A204.1 (cell line): ENCODE measurements at regions not wholly inside any gene's neighbourhood (a gene's known extent, or its start where the extent isn't known, plus 50 kb on each side); places are given as distances from the start of the nearest gene placed in this dataset.

ENCODE experiments used
- FAIRE-seq: peaks from 2 replicates; lab custom pipeline; 2012; peaks lifted over from hg19 to GRCh38; lab: Jason Lieb, UNC

DNA sequence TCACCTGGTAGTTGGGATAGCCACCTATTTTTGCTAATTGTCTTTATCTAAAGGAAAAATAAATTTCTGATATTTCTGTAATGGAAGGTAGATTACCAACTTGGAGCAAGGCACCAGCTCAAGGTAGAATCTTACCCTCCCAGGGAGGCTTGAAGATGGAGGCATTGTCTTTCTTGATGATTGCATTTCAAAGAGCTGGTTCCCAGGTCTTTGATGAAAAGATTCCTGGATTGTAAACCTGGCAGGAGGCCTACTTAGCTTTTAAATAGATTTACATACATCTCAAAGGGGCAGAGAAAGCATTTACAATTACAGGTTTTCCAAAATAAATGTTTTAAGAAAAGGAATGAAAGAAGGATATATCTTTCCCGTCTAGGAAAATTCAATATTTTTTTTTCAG is 729.2 kb downstream of the LRFN5 start:
- FAIRE-seq: no peak

DNA sequence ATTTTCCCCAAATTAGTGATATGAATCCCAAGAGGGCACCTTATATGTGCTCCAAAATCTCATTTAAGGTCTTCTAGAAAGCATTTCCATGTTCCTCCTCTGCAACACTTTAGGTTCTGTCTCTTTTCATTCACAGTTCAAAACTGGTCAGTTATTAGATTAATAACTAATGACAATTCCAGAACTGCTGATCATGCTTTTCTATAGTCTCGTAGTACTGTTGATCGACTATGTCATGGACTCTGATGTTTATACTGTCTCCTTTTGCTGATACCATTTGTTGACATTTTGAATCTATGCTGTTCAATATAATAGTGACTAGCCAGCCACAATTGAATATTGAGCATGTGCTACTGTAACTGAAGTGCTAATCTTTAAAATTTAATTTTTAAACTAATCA is 728.3 kb downstream of the LRFN5 start:
- FAIRE-seq: no peak

DNA sequence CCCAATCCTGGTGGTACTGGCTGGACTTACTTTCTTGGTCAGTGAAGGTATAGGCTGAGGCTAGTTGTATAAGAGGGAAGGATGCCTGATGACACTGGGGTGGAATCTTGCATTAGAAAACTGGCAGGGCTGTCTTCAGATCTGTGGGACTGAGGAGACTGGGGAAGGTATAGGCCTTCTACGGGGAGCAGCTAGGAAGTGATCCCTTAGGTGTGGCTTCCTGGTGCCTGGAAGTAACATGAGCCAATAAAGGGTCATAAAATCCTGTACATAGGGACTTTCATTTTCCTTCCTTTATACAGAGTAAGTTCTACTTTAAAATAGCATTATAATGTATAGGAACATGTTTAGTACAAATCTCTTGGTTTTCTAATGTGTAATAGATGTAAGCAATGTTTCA is 716.8 kb downstream of the LRFN5 start:
- FAIRE-seq: no peak

DNA sequence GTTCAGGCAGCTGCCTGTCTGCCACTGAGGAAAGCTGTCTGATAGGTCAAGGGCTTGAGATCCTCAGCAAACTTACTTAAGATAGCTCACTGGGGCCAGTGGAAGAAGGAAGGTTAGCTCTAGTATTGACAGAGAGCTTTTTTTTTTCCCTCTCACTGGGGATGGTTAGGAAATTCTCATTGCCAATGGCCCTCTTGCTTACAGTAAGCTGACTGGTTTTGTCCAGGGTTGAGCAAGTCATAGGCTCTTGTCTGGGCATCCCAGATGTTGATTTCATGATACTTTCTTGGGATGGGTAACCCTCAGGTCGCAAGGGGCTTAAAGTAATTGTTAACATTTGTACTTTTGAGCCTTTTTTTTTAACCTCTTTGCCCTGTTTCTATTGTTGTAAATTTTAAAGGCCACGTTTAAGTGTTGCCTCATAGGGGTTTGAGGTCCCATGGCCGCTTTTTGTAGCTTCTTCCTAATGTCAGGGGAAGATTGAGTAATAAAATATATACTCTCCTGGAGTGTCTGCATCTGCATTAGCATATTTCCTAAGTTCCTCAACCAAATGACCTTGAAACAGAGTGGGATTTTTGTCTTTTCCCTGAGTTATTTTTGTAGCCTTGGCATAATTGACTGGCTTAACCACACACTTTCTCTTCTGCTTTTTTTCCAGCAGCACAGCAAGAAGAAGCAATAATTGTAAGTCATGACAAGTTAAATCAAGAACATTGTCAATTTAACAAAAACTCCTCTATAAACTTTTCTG is 716.0 kb downstream of the LRFN5 start:
- FAIRE-seq: no peak

DNA sequence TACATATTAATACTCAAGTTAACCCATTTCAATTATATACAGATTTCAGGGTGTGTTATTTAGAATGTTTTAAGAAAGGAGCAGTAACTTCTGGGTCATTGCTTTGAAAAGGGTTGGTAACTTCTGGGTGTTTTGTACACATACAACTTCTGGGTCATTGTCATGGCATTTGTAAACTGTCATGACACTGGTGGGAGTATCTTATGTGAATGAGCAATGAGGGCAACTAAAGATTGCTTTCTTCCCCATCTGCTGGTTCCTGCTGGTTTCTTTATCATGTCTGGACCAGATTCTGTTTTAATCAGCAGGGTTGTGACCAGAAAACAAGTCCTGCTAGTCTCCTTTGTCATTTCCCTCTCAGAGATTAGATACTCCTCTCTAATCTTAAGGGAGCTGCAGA is 713.3 kb downstream of the LRFN5 start:
- no peak for FAIRE-seq

DNA sequence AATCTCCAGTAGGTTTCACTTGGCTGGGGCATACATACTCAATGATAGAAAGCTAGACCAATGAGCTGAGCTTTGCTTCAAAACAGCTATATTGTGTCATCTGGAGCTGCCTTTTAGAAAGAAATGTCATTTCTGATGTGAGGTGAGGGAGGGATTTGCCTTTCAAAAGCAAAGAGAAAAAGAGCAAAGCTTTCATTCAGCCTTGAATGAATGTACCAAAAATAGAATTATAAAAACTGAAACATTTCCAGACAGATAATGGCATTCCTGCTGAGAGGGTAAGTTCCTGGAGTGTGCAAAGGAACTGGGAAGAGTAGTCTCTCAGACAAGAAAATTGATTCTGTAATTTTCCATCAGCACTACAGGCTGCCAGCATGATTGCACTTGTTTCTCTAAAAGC is 710.0 kb downstream of the LRFN5 start:
- FAIRE-seq: no peak

DNA sequence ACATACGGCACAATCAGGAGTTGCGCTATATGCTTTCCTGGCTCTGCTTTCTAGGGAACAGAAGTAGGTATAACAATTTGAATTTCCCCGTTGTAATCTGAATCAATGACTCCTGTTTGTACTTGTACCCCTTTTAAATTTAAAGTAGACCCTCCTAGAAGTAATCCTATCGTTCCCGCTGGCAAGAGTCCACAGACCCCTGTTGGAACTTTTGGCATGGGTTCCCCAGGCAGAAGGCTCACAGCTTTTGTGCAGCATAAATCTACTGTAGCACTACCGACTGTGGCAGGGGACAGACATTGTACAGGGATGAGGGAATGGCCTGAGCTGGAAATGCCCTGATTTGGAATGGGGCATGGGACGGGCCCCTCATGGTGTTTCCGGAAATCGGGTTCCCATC is 705.2 kb downstream of the LRFN5 start:
- no peak for FAIRE-seq

DNA sequence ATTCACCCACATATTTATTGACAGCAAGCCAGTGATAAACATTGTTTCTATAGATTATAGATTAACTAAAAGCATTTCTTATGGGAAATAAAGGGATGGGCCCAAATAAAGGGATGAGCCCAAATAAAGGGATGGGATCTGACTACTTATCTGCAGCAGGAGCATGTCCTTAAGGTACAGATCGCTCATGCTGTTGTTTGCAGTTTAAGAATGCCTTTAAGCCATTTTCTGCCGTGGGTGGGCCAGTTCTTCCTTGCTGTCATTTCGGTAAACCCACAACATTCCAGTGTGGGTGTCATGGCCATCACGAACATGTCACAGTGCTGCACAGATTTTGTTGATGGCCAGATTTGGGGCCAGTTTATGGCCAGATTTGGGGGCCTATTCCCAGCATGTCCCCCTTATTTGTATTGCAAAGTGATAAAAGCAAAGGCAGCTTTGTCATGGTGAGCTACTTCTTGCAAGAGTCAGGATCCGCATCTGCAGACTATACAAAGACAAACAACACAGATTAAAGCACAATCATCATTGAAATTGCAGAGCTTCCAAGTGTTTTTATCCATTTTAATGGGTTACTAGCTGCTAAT is 700.7 kb downstream of the LRFN5 start:
- FAIRE-seq: no peak

DNA sequence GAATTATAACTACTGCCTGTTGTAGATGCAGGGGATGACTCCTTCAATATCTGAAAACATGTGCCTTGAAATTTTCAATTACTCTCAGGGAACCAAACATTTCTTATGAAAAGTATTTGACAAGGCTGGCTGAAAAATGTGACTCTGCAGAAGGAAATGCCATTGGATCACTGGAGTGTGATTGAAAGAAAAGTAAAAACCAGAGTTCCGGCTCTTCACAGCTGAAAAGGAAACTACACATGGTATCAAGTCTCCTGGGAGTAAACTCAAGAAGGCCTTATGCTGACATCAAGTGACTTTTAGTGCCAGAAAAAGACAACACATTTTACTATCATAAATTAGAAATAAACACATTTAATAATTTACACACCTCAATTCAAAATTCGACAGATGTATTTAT is 693.0 kb downstream of the LRFN5 start:
- no peak for FAIRE-seq

DNA sequence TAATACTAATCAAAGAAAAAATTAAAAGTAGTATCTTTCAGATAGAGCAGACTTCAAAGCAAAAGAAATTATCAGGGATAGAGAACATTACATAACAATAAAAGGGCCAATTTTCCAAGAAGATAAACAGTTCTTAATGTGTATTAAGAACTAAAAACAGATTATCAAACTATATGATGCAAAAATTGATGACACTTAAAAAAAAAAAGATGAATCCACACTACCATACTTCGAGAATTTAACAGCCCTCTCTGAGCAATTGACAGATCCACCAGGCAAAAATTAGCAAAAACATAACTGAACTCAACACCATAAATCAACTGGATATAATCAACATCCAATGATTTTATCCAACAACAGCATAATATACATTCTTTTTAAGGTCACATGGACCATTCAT is 686.5 kb downstream of the LRFN5 start:
- FAIRE-seq: no peak

DNA sequence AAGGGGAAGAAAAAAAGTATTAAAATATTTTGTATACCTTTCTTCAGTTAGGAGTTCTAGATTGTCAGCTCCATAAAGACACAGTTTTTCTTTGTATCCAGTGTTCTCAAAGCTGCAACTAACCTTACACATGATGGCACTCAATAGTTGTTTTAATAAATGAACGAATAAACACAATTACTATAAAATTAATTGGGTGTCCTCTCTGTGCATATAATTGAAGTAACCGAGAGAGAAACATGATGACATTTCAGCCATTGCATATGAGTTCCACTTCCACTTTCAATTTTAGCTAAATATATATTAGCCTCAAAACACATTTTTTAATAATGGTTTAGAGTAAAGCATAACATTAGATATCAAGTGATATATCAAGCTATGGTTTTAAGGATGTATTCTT is 671.2 kb downstream of the LRFN5 start:
- peak; percentile 82 for FAIRE-seq

DNA sequence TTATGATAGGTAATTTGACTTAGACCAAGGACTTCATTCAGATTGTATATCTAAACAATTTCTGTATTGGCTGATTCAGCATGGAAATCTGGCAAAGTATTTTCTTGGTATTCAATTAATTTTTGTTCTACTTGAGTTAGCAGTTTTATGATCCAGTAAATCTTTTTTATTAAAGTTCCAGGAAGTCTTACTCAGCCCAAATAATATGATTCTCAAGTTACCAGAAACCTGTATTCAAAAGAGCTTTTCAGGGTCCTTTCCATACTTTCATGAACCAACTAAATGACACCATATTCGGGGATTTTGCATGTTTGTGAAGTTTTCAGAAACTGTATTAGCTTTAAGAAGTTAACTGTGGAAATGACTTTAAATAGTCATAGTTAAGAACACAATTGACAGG is 662.6 kb downstream of the LRFN5 start:
- no peak for FAIRE-seq

DNA sequence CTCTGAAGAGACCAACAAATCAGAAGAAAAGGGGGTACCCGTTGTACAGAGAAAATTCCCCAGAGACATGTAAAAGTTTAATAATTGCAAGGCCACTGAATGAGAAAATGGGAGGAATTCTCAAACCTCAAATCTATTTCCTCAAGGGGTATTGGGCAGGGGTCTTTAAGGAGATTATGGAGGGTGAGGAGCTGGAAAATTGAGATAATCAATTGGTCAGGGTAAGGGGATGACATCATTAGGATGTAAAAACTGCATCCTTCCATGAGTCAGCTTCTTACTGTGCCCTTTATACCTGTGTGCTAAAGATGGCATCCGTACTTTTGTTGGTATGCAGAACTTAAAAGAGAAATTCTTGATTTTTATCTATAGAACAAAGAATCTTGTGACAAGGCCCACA is 641.5 kb downstream of the LRFN5 start:
- no peak for FAIRE-seq

DNA sequence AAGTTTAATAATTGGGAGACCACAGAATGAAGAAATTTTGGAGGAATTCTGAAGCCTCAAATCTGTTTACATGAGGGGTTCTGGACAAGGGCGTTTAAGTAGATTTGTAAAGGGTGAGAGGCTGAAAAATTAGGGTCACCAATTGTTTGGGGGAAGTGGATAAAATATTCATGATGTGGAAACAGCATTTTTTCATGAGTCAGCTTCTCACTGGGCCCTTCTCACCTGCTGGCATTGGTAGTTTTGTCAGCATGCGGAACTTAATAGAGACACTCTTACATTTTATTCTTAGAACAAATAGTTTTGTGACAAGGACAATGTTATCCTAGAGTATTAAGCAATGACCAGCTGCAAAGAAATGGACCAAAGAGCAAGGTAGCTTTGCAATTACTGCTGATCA is 634.4 kb downstream of the LRFN5 start:
- no peak for FAIRE-seq

DNA sequence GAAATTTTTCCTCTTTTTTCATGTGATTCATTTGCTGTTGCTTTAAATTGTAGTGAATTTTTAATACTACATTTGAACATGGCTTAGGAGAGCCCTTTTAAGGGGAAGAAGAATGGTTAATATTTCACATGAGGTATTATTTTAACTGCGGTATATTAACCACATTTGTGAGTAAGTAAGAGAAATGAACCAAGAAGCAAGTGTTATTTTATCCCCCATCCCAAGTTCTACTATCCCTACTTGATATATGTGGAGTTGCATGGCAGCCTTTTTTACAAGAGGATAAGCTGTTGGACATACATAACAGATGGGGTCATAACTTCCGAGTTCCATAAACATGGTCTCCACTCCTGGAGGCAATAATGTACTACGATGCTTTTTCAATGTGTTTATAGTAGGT is 623.3 kb downstream of the LRFN5 start:
- FAIRE-seq: no peak

DNA sequence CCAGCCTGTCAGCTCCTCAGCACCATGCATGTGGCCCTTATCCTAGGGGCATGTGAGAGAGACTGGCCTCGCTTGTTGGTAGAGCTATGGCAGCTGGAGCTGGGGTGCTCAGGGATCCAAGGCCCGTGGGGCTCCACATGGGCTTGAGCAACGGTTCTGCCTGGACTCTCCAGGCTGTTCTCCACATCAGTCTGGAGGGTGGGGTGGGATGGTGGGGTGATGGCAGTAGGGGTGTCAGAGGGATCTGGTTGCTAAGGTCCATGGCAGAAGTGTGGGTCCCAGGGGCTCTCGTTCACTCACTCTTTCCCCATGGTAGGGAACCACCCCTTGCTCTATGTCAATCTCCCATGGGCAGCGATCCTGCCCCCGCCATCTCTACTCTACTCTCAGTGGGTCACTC is 622.6 kb downstream of the LRFN5 start:
- no peak for FAIRE-seq

DNA sequence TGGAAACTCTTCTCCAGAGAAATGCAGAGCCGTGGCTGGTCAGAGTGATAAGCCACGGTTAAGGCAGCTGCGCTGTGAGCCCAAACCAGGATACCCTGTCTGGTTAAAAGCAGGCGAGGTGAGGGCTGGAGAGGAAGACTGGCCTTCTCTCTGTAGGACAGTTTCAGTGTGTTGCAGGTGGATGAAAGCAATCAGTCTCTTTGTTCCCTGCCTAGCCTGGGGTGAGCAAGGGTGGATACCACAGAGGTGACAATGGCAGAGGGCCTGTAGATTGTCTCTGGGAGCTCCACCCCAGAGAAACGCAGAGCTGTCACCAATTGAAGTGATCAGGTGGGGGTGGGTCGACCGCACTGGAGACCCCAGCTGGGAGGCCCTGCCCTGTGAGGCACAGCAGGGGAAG is 621.9 kb downstream of the LRFN5 start:
- no peak for FAIRE-seq

DNA sequence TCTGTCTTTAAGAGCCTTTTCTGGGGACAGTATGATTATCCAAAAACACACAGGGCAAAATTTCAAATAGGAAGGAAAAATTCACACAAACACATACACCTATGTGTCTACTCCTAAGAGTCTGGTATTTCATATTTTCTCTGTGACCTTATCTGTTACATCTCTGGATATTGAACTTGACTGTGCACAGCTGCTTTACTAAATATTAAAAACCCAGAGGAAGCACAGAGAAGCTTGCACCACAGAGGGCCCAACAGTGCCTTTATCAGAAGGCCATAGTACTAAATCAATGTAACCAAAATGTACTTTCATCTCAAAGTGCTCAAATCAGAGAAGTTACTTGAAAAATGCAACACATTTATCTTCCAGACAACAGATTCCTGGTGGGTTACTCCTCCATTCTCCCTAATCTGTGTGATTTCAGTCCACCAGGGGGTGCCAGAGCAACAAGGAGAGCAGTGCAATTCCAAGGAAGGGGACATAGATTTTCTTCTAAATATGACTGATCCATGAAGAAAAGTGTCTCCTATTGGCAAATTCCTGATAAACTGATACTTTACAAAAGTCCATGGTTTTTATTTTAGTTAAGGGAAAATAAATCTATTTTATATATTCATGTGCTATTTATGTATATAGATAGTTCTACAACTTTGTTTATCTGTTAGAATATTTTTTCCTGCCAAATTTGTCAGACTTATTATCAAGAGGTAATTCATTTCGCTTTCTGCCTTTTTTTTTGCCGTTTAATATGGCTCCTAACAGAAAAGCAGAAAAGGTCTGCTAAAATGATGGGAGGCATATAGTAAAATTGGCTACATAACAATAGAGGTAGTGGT is 617.6 kb downstream of the LRFN5 start:
- FAIRE-seq: peak; percentile 86

DNA sequence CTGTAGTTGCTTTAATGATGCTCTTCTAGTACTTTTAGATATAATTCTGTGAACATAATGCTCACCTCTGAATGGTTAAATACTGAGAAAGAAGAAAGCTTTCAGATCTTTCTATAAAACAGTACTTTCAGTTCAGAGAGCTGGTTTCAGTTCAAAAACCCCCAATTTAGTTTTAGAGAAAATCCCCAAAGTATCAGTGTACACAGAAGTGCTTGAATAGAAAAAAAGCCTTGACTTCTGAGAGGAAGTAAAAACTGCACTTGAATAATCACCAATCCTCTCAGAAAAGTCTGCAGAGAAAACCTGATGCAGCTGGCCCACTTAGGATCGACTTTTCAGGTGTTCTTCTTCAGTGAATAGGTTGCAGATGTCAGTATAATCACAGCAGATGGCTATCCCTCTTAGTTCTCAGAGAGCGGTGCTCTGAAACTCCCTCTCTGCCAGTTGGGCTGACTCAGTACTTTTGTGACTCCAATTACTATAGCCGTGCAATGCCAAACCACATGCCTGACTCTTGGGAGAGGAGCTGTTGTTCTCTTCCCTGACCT is 616.3 kb downstream of the LRFN5 start:
- FAIRE-seq: no peak

DNA sequence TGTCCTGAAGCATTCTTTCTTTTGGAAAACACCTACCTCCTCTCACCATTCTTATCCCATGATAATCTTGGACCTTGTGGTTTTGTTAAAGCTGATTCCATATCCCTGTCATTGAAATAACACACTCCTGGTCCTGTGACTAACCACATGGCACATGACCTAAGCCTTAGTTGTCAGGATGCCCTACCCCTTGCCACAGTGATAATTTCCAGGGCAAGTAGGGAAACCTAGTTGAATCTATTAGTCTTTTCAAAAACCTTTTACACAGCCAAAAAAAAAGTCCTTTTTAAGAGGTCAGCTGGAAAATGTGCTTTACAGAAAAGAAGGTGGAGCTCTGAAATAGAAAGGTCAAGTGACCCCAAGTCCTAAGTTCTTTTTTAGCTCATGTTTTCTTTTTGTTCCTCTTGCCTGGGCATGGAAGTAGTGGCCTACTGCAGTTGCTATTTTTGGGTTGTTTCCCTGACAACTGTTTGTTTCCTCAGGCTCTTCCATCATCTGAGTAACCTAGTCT is 608.4 kb downstream of the LRFN5 start:
- FAIRE-seq: no peak

DNA sequence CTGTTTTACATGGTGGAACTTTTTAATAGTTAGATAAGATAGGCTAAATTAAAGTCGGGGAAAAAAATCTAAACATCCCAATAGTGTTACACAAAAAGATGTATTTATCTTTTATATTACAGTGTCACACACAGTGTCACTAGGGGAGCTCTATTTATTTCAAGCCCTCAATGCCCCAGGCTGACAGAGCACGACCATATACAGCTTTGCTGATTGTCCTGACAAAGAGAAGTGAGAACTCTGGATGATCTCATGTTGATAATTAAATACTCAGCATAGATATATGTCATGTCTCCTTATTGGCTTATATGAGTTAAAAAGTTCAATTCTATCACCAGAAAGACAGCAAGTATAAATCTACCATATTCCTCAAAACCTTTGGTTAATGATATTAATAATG is 594.3 kb downstream of the LRFN5 start:
- no peak for FAIRE-seq

DNA sequence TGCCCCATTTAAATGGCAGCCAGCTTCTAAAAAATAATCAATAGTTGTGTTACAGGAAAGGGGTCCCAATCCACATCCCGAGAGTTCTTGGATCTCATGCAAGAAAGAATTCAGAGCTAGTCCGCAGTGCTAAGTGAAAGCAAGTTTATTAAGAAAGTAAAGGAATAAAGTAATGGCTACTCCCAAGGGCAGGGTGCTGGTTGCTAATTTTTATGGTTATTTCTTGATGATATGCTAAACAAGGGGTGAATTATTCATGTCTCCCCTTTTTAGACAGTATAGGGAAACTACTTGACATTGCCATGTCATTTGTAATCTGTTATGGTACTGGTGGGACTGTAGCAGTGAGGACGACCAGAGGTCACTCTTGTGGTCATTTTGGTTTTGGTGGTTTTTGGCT is 591.3 kb downstream of the LRFN5 start:
- FAIRE-seq: no peak
